Gastroesophageal sphincter (tissue), 4 donors: ENCODE measurements at regions not wholly inside any gene's neighbourhood (a gene's known extent, or its start where the extent isn't known, plus 50 kb on each side); places are given as distances from the start of the nearest gene placed in this dataset.
"Not testable (repeated sequence)": the region's sequence is repeated elsewhere in the genome, so short reads cannot be mapped to it uniquely, and the experiment has no call there.

Source experiments
- ATAC-seq: fragments of 150-250 bp; one replicate; pipeline ENCODE4 v1.9.1; 2016; ENCODE audit warnings: mild to moderate bottlenecking, moderate library complexity
- H3K27ac ChIP-seq, 4 donors: fragments of 200-600 bp; sonication (generic) in 3 of 4; 1 replicate in 3 of 4; 2 replicates in 1 of 4; pipeline ENCODE4 v1.5.1; 2016 to 2019
- H3K27me3 ChIP-seq: fragments of 200-600 bp; sonication (generic); one replicate; pipeline ENCODE4 v1.5.1; 2019
- H3K36me3 ChIP-seq, 2 donors: fragments of 200-600 bp; sonication (generic); one replicate each; pipeline ENCODE4 v1.5.1; 2019; ENCODE audit warnings: control low read depth in 1 of 2
- H3K4me1 ChIP-seq, 3 donors: fragments of 200-600 bp; sonication (generic); 1 replicate in 2 of 3; 2 replicates in 1 of 3; pipeline ENCODE4 v1.5.1; 2016 to 2019; ENCODE audit warnings: control low read depth in 2 of 3
- H3K4me3 ChIP-seq, 2 donors: fragments of 200-600 bp; sonication (generic); one replicate each; pipeline ENCODE4 v1.5.1; 2019; ENCODE audit warnings: mild to moderate bottlenecking in 1 of 2, moderate library complexity in 1 of 2
- H3K9me3 ChIP-seq, 3 donors: fragments of 200-600 bp; sonication (generic); one replicate each; pipeline ENCODE4 v1.5.1; 2017 to 2019; ENCODE audit warnings: control low read depth in 2 of 3
- CTCF ChIP-seq, 4 experiments: fragments of 200-600 bp in 2 of 4; fragments of 450-650 bp in 2 of 4; sonication (generic) in 1 of 4; IDR thresholded peaks; one replicate each; pipeline ENCODE4 v1.5.1; 2017 to 2019; ENCODE audit warnings: antibody characterized with exemption in 4 of 4, mild to moderate bottlenecking in 2 of 4, moderate library complexity in 2 of 4
- EP300 ChIP-seq: sonication (generic); formaldehyde crosslinking; IDR thresholded peaks from one replicate; pipeline ENCODE4 v1.6.1; 2017; ENCODE audit warnings: antibody characterized with exemption, mild to moderate bottlenecking
- POLR2A ChIP-seq, 2 donors: fragments of 450-650 bp; IDR thresholded peaks; one replicate each; pipeline ENCODE4 v1.6.1; 2017; ENCODE audit warnings: antibody characterized with exemption in 2 of 2, mild to moderate bottlenecking in 2 of 2, moderate library complexity in 1 of 2
- POLR2AphosphoS5 ChIP-seq: sonication (generic); formaldehyde crosslinking; IDR thresholded peaks from one replicate; pipeline ENCODE4 v1.6.1; 2017; ENCODE audit warnings: antibody characterized with exemption
- WGBS, 2 donors: methylation state at CpG; one replicate each; pipeline ENCODE4 v1.1.5; 2018; ENCODE audit warnings: low coverage in 1 of 2; 5-methylcytosine and 5-hydroxymethylcytosine counted together

DNA sequence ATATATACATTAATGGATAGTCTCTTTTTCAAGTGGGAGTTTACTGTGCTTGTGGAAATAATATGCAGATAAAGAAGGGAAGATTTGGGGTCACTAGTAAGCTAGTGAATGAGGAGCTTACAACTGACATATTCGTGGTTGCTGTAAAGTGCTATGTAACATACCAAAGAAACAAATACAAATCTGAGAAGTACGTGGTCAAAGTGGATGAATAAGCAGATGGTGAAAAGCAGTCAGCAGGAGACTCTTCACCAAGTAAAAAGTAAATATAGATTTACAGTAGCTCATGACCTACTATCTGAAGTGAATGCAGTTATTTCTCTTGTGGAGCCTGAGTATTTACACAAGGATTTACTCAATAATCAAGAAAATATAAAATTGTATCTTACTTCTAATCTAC, 136.6 kb upstream of the ELAC2 start:
- no peak overlapping the region for H3K4me3 ChIP-seq
- H3K4me1 ChIP-seq = no peaks in the 10 kb centered on the region
- ATAC-seq = no peak
- TF ChIP-seq EP300 (no peak), POLR2AphosphoS5 (no peak), CTCF (IDR thresholded peaks at IDR 0.05) (no peak), POLR2A (IDR thresholded peaks at IDR 0.05) (no peak)
- H3K36me3 ChIP-seq = no peaks in the 10 kb centered on the region
- 50 to 53% methylated on average over 2 of the region's 2 CpGs for WGBS, 2 donors
- H3K27me3 ChIP-seq = no peaks in the 10 kb centered on the region
- no peaks in the 10 kb centered on the region for H3K9me3 ChIP-seq
- H3K27ac ChIP-seq = no peak overlapping the region

GRCh38 chr17:13153036-13153435, 135.2 kb upstream of the ELAC2 start:
- no peaks in the 10 kb centered on the region for H3K27me3 ChIP-seq
- ATAC-seq = no peak
- no peaks in the 10 kb centered on the region for H3K36me3 ChIP-seq
- no peak overlapping the region for H3K4me3 ChIP-seq
- no peaks in the 10 kb centered on the region for H3K4me1 ChIP-seq
- TF ChIP-seq POLR2A (IDR thresholded peaks at IDR 0.05) (no peak), CTCF (IDR thresholded peaks at IDR 0.05) (no peak), EP300 (no peak), POLR2AphosphoS5 (no peak)
- WGBS, 2 donors = 53 to 60% methylated on average over 1 of the region's 1 CpG
- no peaks in the 10 kb centered on the region for H3K9me3 ChIP-seq
- H3K27ac ChIP-seq = no peak overlapping the region

GRCh38 chr17:13152501-13152900, 134.7 kb upstream of the ELAC2 start:
- TF ChIP-seq POLR2A (IDR thresholded peaks at IDR 0.05) (no peak), POLR2AphosphoS5 (no peak), CTCF (IDR thresholded peaks at IDR 0.05) (no peak), EP300 (no peak)
- Histone ChIP-seq H3K27me3 (no peaks in the 10 kb centered on the region), H3K4me1 (no peaks in the 10 kb centered on the region), H3K27ac (no peak overlapping the region), H3K36me3 (no peaks in the 10 kb centered on the region), H3K4me3 (no peak overlapping the region), H3K9me3 (no peaks in the 10 kb centered on the region)
- ATAC-seq = no peak
- WGBS, 2 donors = 76 to 82% methylated on average over 2 to 3 of the region's 3 CpGs

GRCh38 chr17:13150738-13151137, 132.9 kb upstream of the ELAC2 start:
- H3K4me3 ChIP-seq, H3K36me3 ChIP-seq, H3K27ac ChIP-seq, H3K4me1 ChIP-seq, ATAC-seq, H3K27me3 ChIP-seq, H3K9me3 ChIP-seq: not testable (repeated sequence)
- 97 to 100% methylated on average over 4 to 6 of the region's 6 CpGs for WGBS, 2 donors

- Histone ChIP-seq H3K27ac (no peak overlapping the region), H3K27me3 (no peaks in the 10 kb centered on the region), H3K9me3 (no peaks in the 10 kb centered on the region), H3K4me3 (no peak overlapping the region), H3K36me3 (no peaks in the 10 kb centered on the region), H3K4me1 (no peaks in the 10 kb centered on the region)
- 80 to 100% methylated on average over 1 of the region's 1 CpG for WGBS, 2 donors
- TF ChIP-seq EP300 = no peak
- no peak for TF ChIP-seq POLR2A (IDR thresholded peaks at IDR 0.05)
- TF ChIP-seq POLR2AphosphoS5 = no peak
- TF ChIP-seq CTCF (IDR thresholded peaks at IDR 0.05) = no peak
- ATAC-seq = no peak
Measured at GRCh38 chr17:13143001-13143400, 125.2 kb upstream of the ELAC2 start.

DNA sequence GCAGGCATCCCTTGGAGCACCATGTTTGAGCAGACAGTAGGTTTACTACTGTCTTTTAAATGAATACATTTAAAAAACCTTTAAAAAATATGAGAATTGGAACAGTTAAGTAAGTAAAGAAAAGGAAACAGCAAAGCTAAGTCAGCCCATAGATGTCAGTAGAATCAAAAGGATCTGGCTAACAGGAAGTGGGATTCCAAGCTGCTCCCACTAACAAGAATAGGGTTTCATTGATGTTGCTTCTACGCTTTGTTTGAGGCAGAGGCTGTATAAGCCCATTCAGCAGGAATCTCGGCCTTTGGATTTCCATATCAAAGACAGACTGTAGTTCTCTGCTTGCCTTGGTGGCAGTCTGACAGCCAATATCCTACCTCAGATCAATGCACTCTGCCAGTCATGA, 122.9 kb upstream of the ELAC2 start:
- H3K36me3 ChIP-seq = no peaks in the 10 kb centered on the region
- no peak for ATAC-seq
- WGBS, 2 donors = 0 to 48% methylated on average over 1 to 2 of the region's 2 CpGs
- H3K4me1 ChIP-seq = no peaks in the 10 kb centered on the region
- TF ChIP-seq EP300 (no peak), POLR2AphosphoS5 (no peak)
- H3K9me3 ChIP-seq = no peaks in the 10 kb centered on the region
- H3K4me3 ChIP-seq = no peak overlapping the region
- no peaks in the 10 kb centered on the region for H3K27me3 ChIP-seq
- no peak overlapping the region for H3K27ac ChIP-seq
